ENCODE measurements at regions not wholly inside any gene's neighbourhood (a gene's known extent, or its start where the extent isn't known, plus 50 kb on each side); places are given as distances from the start of the nearest gene placed in this dataset.

- TF ChIP-seq CTCF (IDR thresholded peaks at IDR 0.05): no peak
- TF ChIP-seq PHF8 (IDR thresholded peaks at IDR 0.05; ENCODE audit: borderline replicate concordance, low read depth): no peak
- no peak for TF ChIP-seq SMC3 (IDR thresholded peaks at IDR 0.05)
- no peak for TF ChIP-seq ZSCAN20 (CRISPR knock-in tag; IDR thresholded peaks at IDR 0.05)
- TF ChIP-seq POLR2A (IDR thresholded peaks at IDR 0.05; ENCODE audit: low read length): no peak
- no peak for TF ChIP-seq ZC3H11A (IDR thresholded peaks at IDR 0.05)
- no peak for TF ChIP-seq REST (IDR thresholded peaks at IDR 0.05)
- no peak for TF ChIP-seq USF2 (IDR thresholded peaks at IDR 0.05)
- no peak for TF ChIP-seq MAZ (IDR thresholded peaks at IDR 0.05; ENCODE audit: borderline replicate concordance, low read depth, low read length)
- TF ChIP-seq CEBPB (IDR thresholded peaks at IDR 0.05): no peak
- no peak for TF ChIP-seq BCL3 (IDR thresholded peaks at IDR 0.05)
- no peak for TF ChIP-seq RAD21 (conservative IDR thresholded peaks at IDR 0.05 in 1 of 2, IDR thresholded peaks at IDR 0.05 in 1 of 2)
Measured at GRCh38 chr10:117759266-117759665, 216.7 kb downstream of the EMX2 start.

Data from A549 (cell line).